Mesenchymal stem cell (in vitro differentiated cells and primary cell): ENCODE measurements at regions not wholly inside any gene's neighbourhood (a gene's known extent, or its start where the extent isn't known, plus 50 kb on each side); places are given as distances from the start of the nearest gene placed in this dataset.

Source experiments
- DNase-seq: peaks from one replicate; pipeline ENCODE4 v3.0.0-alpha.2; 2013
- H2AFZ ChIP-seq: one replicate; pipeline ENCODE4 v1.6.1; 2013; ENCODE audit warnings: low read depth, mild to moderate bottlenecking, control low read depth, inconsistent platforms, low read length, moderate library complexity
- H2AK5ac ChIP-seq: 2 replicates; pipeline ENCODE4 v1.6.1; 2013; ENCODE audit warnings: low read length, moderate library complexity, mild to moderate bottlenecking, inconsistent platforms; ENCODE audit not compliant: severe bottlenecking
- H2BK120ac ChIP-seq: one replicate; pipeline ENCODE4 v1.6.1; 2013; ENCODE audit warnings: low read depth, mild to moderate bottlenecking, inconsistent platforms, low read length, moderate library complexity
- H2BK12ac ChIP-seq, 2 experiments: one replicate each; pipeline ENCODE4 v1.6.1; 2013; ENCODE audit warnings: inconsistent platforms in 2 of 2, low read length in 2 of 2, mild to moderate bottlenecking in 2 of 2, moderate library complexity in 2 of 2, control low read depth in 1 of 2
- H2BK15ac ChIP-seq: one replicate; pipeline ENCODE4 v1.6.1; 2013; ENCODE audit warnings: mild to moderate bottlenecking, low read depth, inconsistent platforms; ENCODE audit not compliant: poor library complexity, severe bottlenecking
- H2BK5ac ChIP-seq: 2 replicates; pipeline ENCODE4 v1.6.1; 2013; ENCODE audit warnings: low read depth, mild to moderate bottlenecking, low read length, control low read depth, inconsistent platforms; ENCODE audit not compliant: poor library complexity, severe bottlenecking
- H3K14ac ChIP-seq, 2 experiments: one replicate each; pipeline ENCODE4 v1.6.1; 2013; ENCODE audit warnings: inconsistent platforms in 2 of 2, low read length in 2 of 2, control low read depth in 1 of 2, mild to moderate bottlenecking in 1 of 2, moderate library complexity in 1 of 2
- H3K18ac ChIP-seq, 2 experiments: one replicate each; pipeline ENCODE4 v1.6.1; 2013; ENCODE audit warnings: inconsistent platforms in 2 of 2, low read length in 2 of 2, control low read depth in 1 of 2, low read depth in 1 of 2, mild to moderate bottlenecking in 1 of 2
- H3K23ac ChIP-seq, 2 experiments: one replicate each; pipeline ENCODE4 v1.6.1; 2013; ENCODE audit warnings: inconsistent platforms in 2 of 2, low read length in 2 of 2, mild to moderate bottlenecking in 2 of 2, moderate library complexity in 2 of 2, control low read depth in 1 of 2
- H3K27ac ChIP-seq: 2 replicates; pipeline ENCODE4 v1.5.1; 2013; ENCODE audit warnings: mild to moderate bottlenecking, moderate library complexity, low read length, control low read depth, inconsistent platforms; ENCODE audit not compliant: poor library complexity, severe bottlenecking
- H3K27me3 ChIP-seq, 2 experiments: 2 replicates each; pipeline versions ENCODE4 v1.6.1 to v1.7.0; 2013; ENCODE audit warnings: low read length in 2 of 2, mild to moderate bottlenecking in 2 of 2, moderate library complexity in 2 of 2, control low read depth in 1 of 2, inconsistent platforms in 1 of 2; ENCODE audit not compliant: control insufficient read depth in 1 of 2, insufficient read depth in 1 of 2
- H3K36me3 ChIP-seq, 2 experiments: 2 replicates each; pipeline versions ENCODE4 v1.6.1 to v1.7.0; 2013; ENCODE audit warnings: low read length in 2 of 2, control low read depth in 1 of 2, inconsistent platforms in 1 of 2, low read depth in 1 of 2, mild to moderate bottlenecking in 1 of 2; ENCODE audit not compliant: insufficient read depth in 2 of 2, control insufficient read depth in 1 of 2
- H3K4ac ChIP-seq, 2 experiments: one replicate each; pipeline ENCODE4 v1.6.1; 2013; ENCODE audit warnings: inconsistent platforms in 2 of 2, low read length in 2 of 2, mild to moderate bottlenecking in 2 of 2, moderate library complexity in 2 of 2, control low read depth in 1 of 2, low read depth in 1 of 2
- H3K4me1 ChIP-seq: 2 replicates; pipeline ENCODE4 v1.6.1; 2013; ENCODE audit warnings: low read depth, low read length, control low read depth; ENCODE audit not compliant: control insufficient read depth, insufficient read depth
- H3K4me2 ChIP-seq: 2 replicates; pipeline ENCODE4 v1.6.1; 2013; ENCODE audit warnings: low read length, mild to moderate bottlenecking, inconsistent platforms; ENCODE audit not compliant: poor library complexity, severe bottlenecking
- H3K4me3 ChIP-seq, 2 experiments: 2 replicates each; pipeline versions ENCODE4 v1.5.1 to v1.7.0; 2013; ENCODE audit warnings: low read length in 2 of 2, mild to moderate bottlenecking in 2 of 2, control low read depth in 1 of 2, low read depth in 1 of 2; ENCODE audit not compliant: insufficient read depth in 1 of 2
- H3K79me1 ChIP-seq: replicated peaks from 2 replicates; pipeline ENCODE4 v1.6.1; 2013; ENCODE audit warnings: mild to moderate bottlenecking, control low read depth, low read length, inconsistent platforms; ENCODE audit not compliant: poor library complexity, severe bottlenecking
- H3K9ac ChIP-seq: 2 replicates; pipeline ENCODE4 v1.7.0; 2013; ENCODE audit warnings: mild to moderate bottlenecking, low read length, moderate library complexity
- H3K9me3 ChIP-seq: 2 replicates; pipeline ENCODE4 v1.7.0; 2013; ENCODE audit warnings: mild to moderate bottlenecking, low read length; ENCODE audit not compliant: control insufficient read depth
- H4K8ac ChIP-seq: one replicate; pipeline ENCODE4 v1.6.1; 2013; ENCODE audit warnings: inconsistent platforms, mild to moderate bottlenecking, low read length, moderate library complexity
- H4K91ac ChIP-seq: one replicate; pipeline ENCODE4 v1.6.1; 2013; ENCODE audit warnings: mild to moderate bottlenecking, low read length, inconsistent platforms
- WGBS: methylation state at CpG from one replicate; pipeline ENCODE4 v1.1.7; 2013; ENCODE audit warnings: mixed read lengths; 5-methylcytosine and 5-hydroxymethylcytosine counted together

DNA sequence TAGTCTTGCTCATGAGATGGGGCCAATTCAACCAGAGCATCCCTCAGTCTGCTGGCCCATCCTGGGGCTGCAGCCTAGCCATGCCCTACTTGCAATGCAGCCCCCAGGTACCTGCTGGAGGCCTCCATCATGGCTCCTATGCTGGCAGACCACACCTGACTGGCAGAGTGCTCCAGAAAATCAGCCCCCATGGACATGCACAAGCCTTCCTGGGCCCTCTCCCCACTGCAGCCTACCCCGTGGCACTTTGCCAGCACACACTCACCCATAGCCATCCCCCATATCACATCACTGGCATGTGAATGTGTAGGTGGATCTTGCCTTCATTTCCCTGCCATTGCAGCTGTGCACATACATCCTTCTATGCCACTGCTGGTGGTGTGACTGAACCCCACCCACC lies 381.8 kb downstream of the UBE2NL start:
- Histone ChIP-seq H3K4me1 (no peaks in the 10 kb centered on the region), H4K91ac (no peak overlapping the region), H2BK15ac (no peak overlapping the region), H3K14ac (no peak overlapping the region), H3K4ac (no peak overlapping the region), H3K9ac (no peak overlapping the region), H2BK5ac (no peak overlapping the region), H2BK120ac (no peak overlapping the region), H2BK12ac (no peak overlapping the region), H3K36me3 (no peaks in the 10 kb centered on the region), H3K4me3 (no peak overlapping the region), H3K18ac (no peak overlapping the region), H4K8ac (no peak overlapping the region), H3K9me3 (no peaks in the 10 kb centered on the region), H3K79me1 (no peaks in the 10 kb centered on the region), H2AFZ (no peak overlapping the region), H3K27me3 (no peaks in the 10 kb centered on the region), H3K27ac (no peak overlapping the region), H3K23ac (no peak overlapping the region), H2AK5ac (no peak overlapping the region), H3K4me2 (no peak overlapping the region)
- 20% methylated on average over 1 of the region's 1 CpG for WGBS
- no peak for DNase-seq

DNA sequence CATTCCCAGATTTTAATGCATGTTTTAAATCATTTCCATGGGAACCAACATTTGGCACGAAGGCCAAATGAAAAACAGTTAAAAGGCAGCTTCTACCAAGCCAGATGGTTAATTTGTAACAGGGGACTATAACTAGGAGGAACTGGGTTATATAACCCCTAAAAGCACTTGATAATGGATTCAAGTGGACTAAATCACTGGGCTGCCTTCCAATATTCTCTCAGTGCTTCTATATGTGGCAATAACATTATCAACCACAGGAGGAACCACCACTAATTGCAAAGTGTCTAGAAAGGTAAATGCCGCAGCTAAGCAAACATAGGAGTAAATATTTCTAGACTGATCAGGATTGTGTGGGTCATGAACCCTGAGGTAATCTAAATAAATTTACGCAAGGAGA lies 391.5 kb downstream of the UBE2NL start:
- H3K4ac ChIP-seq, result no peak overlapping the region
- H3K4me1 ChIP-seq, result no peaks in the 10 kb centered on the region
- H3K4me3 ChIP-seq, result no peak overlapping the region
- H4K8ac ChIP-seq, result no peak overlapping the region
- no peak overlapping the region for H3K18ac ChIP-seq
- 14% methylated on average over 1 of the region's 3 CpGs for WGBS
- H3K27ac ChIP-seq, result no peak overlapping the region
- H2BK5ac ChIP-seq, result no peak overlapping the region
- H2AK5ac ChIP-seq, result no peak overlapping the region
- no peak overlapping the region for H2BK120ac ChIP-seq
- no peaks in the 10 kb centered on the region for H3K36me3 ChIP-seq
- H3K27me3 ChIP-seq, result no peaks in the 10 kb centered on the region
- no peaks in the 10 kb centered on the region for H3K79me1 ChIP-seq
- H3K14ac ChIP-seq, result no peak overlapping the region
- no peak overlapping the region for H3K9ac ChIP-seq
- H3K23ac ChIP-seq, result no peak overlapping the region
- H3K4me2 ChIP-seq, result no peak overlapping the region
- H4K91ac ChIP-seq, result no peak overlapping the region
- no peak overlapping the region for H2BK12ac ChIP-seq
- H2AFZ ChIP-seq, result no peak overlapping the region
- no peak overlapping the region for H2BK15ac ChIP-seq
- no peak for DNase-seq
- no peaks in the 10 kb centered on the region for H3K9me3 ChIP-seq

DNA sequence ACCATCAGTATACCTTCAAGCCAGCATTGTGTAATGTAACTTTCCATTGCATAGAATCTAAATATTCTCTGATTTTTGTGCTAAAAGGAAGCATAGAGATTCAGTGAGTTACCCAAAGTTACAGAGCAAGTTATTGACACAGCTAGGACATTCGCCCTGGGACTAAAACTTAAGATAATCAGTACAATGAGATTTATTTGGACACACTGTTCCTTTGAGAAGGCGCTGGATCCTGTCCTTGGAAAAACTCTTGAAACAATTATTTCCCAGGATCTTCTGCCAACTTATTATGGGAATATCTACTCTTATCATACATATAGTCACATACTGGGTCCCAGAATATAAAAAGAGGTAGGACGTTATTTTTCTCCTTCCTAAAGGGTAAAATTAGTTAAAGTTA lies 392.0 kb downstream of the UBE2NL start:
- H3K14ac ChIP-seq, result no peak overlapping the region
- no peak overlapping the region for H2BK12ac ChIP-seq
- H2BK5ac ChIP-seq, result no peak overlapping the region
- no peak overlapping the region for H4K8ac ChIP-seq
- H3K27ac ChIP-seq, result no peak overlapping the region
- H3K27me3 ChIP-seq, result no peaks in the 10 kb centered on the region
- H2BK120ac ChIP-seq, result no peak overlapping the region
- H3K9me3 ChIP-seq, result no peaks in the 10 kb centered on the region
- no peak overlapping the region for H3K18ac ChIP-seq
- no peak overlapping the region for H3K4me2 ChIP-seq
- no peak overlapping the region for H2AFZ ChIP-seq
- H4K91ac ChIP-seq, result no peak overlapping the region
- H3K4ac ChIP-seq, result no peak overlapping the region
- no peak overlapping the region for H3K4me3 ChIP-seq
- WGBS, result 89% methylated on average over 1 of the region's 3 CpGs
- no peaks in the 10 kb centered on the region for H3K36me3 ChIP-seq
- no peaks in the 10 kb centered on the region for H3K79me1 ChIP-seq
- DNase-seq, result no peak
- no peak overlapping the region for H3K23ac ChIP-seq
- no peak overlapping the region for H2BK15ac ChIP-seq
- no peaks in the 10 kb centered on the region for H3K4me1 ChIP-seq
- no peak overlapping the region for H2AK5ac ChIP-seq
- H3K9ac ChIP-seq, result no peak overlapping the region

DNA sequence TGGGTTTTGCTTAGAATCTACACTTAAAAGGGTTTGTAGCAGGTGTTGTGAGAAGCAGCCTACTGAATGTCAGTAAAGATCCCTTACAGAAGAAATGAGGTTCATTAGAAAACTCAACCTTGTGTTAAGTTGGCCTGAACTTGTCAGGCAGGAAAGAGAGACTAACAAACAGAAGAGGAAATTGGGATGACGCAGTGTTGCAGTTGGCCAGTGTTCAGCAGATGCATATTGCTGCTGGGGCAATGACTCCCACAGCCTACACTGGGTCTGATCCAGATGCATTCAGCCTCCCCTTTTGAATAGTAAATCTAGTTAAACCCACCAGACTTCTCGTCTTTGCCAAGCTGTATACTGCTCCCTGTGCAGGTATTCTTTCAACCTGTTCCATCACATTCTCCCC lies 409.4 kb downstream of the UBE2NL start:
- H3K4ac ChIP-seq, result no peak overlapping the region
- no peak overlapping the region for H4K8ac ChIP-seq
- no peak overlapping the region for H2AK5ac ChIP-seq
- no peak overlapping the region for H3K14ac ChIP-seq
- no peaks in the 10 kb centered on the region for H3K27me3 ChIP-seq
- no peak overlapping the region for H2AFZ ChIP-seq
- no peak overlapping the region for H3K4me3 ChIP-seq
- H3K4me2 ChIP-seq, result no peak overlapping the region
- H3K9me3 ChIP-seq, result peaks cover 24% of the 10 kb centered on the region
- no peak overlapping the region for H3K23ac ChIP-seq
- no peak for DNase-seq
- no peak overlapping the region for H2BK5ac ChIP-seq
- H3K18ac ChIP-seq, result no peak overlapping the region
- no peak overlapping the region for H2BK120ac ChIP-seq
- no peaks in the 10 kb centered on the region for H3K79me1 ChIP-seq
- no peak overlapping the region for H2BK12ac ChIP-seq
- WGBS, result 63% methylated on average over 2 of the region's 2 CpGs
- no peak overlapping the region for H4K91ac ChIP-seq
- H3K36me3 ChIP-seq, result no peaks in the 10 kb centered on the region
- H2BK15ac ChIP-seq, result no peak overlapping the region
- no peaks in the 10 kb centered on the region for H3K4me1 ChIP-seq
- H3K27ac ChIP-seq, result no peak overlapping the region
- H3K9ac ChIP-seq, result no peak overlapping the region
